Astrocyte of the cerebellum (primary cell): ENCODE measurements at regions not wholly inside any gene's neighbourhood (a gene's known extent, or its start where the extent isn't known, plus 50 kb on each side); places are given as distances from the start of the nearest gene placed in this dataset.

ENCODE experiments used
- DNase-seq: peaks from one replicate; pipeline ENCODE4 v3.0.0-alpha.2; 2011; ENCODE audit warnings: low read depth
- H3K4me3 ChIP-seq: 2 replicates; pipeline ENCODE4 v1.5.1; 2011; ENCODE audit warnings: mild to moderate bottlenecking, low read depth, low read length, moderate library complexity
- in situ Hi-C: cut with HindIII; loops from 2 replicates; pipeline ENCODE4 v1.10.0; 2017; ENCODE audit warnings: low sequenced_read_pairs
- TF ChIP-seq, protein P1 (sequence below): IDR thresholded peaks from 2 replicates; pipeline ENCODE4 v1.5.1; 2012; ENCODE audit warnings: low read length, low read depth, moderate library complexity, mild to moderate bottlenecking; ENCODE audit errors: missing control alignments

GRCh38 chr13:24032674-24033073, 127.8 kb upstream of the SPATA13 start:
- no peak overlapping the region for H3K4me3 ChIP-seq
- no peak for DNase-seq
- TF ChIP-seq, protein P1, sequence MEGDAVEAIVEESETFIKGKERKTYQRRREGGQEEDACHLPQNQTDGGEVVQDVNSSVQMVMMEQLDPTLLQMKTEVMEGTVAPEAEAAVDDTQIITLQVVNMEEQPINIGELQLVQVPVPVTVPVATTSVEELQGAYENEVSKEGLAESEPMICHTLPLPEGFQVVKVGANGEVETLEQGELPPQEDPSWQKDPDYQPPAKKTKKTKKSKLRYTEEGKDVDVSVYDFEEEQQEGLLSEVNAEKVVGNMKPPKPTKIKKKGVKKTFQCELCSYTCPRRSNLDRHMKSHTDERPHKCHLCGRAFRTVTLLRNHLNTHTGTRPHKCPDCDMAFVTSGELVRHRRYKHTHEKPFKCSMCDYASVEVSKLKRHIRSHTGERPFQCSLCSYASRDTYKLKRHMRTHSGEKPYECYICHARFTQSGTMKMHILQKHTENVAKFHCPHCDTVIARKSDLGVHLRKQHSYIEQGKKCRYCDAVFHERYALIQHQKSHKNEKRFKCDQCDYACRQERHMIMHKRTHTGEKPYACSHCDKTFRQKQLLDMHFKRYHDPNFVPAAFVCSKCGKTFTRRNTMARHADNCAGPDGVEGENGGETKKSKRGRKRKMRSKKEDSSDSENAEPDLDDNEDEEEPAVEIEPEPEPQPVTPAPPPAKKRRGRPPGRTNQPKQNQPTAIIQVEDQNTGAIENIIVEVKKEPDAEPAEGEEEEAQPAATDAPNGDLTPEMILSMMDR: no peak
- in situ Hi-C loops: loop anchor here (25.0 kb wide), 1 partner anchor 180 kb away; no protein-coding TSS in a partner anchor

- H3K4me3 ChIP-seq: no peak overlapping the region
- TF ChIP-seq, protein P1: no peak
- DNase-seq: peak; percentile 15
- in situ Hi-C loops: loop anchor here (25.0 kb wide), 1 partner anchor 179 kb away; no protein-coding TSS in a partner anchor
Observed at GRCh38 chr13:24033527-24034302, 126.8 kb upstream of the SPATA13 start.

- no peak for DNase-seq
- TF ChIP-seq, protein P1: no peak
- no peak overlapping the region for H3K4me3 ChIP-seq
- in situ Hi-C loops: loop anchor here (25.0 kb wide), 1 partner anchor 177 kb away; no protein-coding TSS in a partner anchor
Observed at GRCh38 chr13:24035411-24035810, 125.1 kb upstream of the SPATA13 start.

GRCh38 chr13:24036115-24036514, 124.4 kb upstream of the SPATA13 start:
- in situ Hi-C loops: loop anchor here (25.0 kb wide), 1 partner anchor 176 kb away; no protein-coding TSS in a partner anchor
- no peak overlapping the region for H3K4me3 ChIP-seq
- TF ChIP-seq, protein P1: no peak
- no peak for DNase-seq

- TF ChIP-seq, protein P1: no peak
- in situ Hi-C loops: loop anchor here (25.0 kb wide), 1 partner anchor 174 kb away; no protein-coding TSS in a partner anchor
- H3K4me3 ChIP-seq: no peak overlapping the region
- DNase-seq: peak; percentile 63
Observed at GRCh38 chr13:24038405-24038804, 122.1 kb upstream of the SPATA13 start.

DNA sequence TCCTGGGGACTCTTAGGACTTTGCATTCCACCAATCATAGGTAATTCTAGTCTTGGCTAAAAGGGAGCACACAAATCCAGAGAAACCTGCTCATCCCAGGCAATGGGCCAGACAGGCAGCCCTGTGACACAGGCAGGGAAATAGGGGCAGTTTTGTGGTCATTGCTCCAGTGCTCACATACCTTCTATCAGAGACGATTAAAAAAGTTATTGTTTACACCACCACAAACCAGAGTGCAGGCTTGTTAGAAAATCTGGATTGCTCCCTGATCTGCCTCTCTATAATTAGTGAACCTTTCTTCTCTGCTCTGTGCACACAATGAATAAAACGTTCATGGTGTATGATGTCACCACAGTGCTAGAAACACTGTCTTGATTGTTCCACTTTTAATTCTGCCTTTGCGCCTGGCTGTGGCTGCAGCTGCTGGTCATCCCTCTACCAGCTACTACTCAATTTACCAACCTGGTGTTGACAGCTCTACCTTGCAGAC, 121.6 kb upstream of the SPATA13 start:
- TF ChIP-seq, protein P1: no peak

More for the DNA sequence above, 121.6 kb upstream of the SPATA13 start:
- in situ Hi-C loops: loop anchor here (25.0 kb wide), 1 partner anchor 173 kb away; no protein-coding TSS in a partner anchor
- no peak overlapping the region for H3K4me3 ChIP-seq
- peak; percentile 50 for DNase-seq
